Loucy (cell line): ENCODE measurements at regions not wholly inside any gene's neighbourhood (a gene's known extent, or its start where the extent isn't known, plus 50 kb on each side); places are given as distances from the start of the nearest gene placed in this dataset.

ENCODE experiments used
- EZH2phosphoT487 ChIP-seq: fragments of 200-600 bp; IDR thresholded peaks from 2 replicates; pipeline ENCODE4 v1.6.1; 2018; ENCODE audit warnings: antibody characterized with exemption, mild to moderate bottlenecking, moderate library complexity, borderline replicate concordance
- TF ChIP-seq, protein P1 (sequence below): fragments of 200-600 bp; sonication (generic); conservative IDR thresholded peaks from 2 replicates; pipeline ENCODE4 v1.5.1; 2014; ENCODE audit warnings: mild to moderate bottlenecking, antibody characterized with exemption, low read length

DNA sequence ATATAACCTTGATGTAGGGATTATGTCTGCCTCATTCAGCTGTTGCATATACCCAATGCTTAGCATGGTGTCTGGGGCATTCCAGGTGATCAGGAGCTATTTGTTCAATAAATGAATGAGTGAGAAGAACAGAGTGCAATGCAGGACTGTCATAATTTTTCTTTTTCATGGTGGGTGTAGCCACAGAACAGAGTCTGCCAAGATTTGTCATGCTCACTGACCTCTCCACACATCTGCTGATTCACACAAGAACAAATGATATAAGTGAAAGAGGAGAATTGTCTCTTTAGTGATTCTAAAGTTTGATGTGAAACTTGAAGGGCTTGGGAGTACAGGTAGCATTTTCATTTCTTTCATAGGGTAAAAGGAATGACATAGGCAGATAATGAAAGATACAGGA lies 64.4 kb upstream of the TEX13D start:
- TF ChIP-seq, protein P1, sequence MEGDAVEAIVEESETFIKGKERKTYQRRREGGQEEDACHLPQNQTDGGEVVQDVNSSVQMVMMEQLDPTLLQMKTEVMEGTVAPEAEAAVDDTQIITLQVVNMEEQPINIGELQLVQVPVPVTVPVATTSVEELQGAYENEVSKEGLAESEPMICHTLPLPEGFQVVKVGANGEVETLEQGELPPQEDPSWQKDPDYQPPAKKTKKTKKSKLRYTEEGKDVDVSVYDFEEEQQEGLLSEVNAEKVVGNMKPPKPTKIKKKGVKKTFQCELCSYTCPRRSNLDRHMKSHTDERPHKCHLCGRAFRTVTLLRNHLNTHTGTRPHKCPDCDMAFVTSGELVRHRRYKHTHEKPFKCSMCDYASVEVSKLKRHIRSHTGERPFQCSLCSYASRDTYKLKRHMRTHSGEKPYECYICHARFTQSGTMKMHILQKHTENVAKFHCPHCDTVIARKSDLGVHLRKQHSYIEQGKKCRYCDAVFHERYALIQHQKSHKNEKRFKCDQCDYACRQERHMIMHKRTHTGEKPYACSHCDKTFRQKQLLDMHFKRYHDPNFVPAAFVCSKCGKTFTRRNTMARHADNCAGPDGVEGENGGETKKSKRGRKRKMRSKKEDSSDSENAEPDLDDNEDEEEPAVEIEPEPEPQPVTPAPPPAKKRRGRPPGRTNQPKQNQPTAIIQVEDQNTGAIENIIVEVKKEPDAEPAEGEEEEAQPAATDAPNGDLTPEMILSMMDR: no peak
- no peak for TF ChIP-seq EZH2phosphoT487
